Transverse colon (tissue), 4 donors: ENCODE measurements at regions not wholly inside any gene's neighbourhood (a gene's known extent, or its start where the extent isn't known, plus 50 kb on each side); places are given as distances from the start of the nearest gene placed in this dataset.

Experiments
- EP300 ChIP-seq: sonication (generic); formaldehyde crosslinking; IDR thresholded peaks from one replicate; pipeline ENCODE4 v1.6.1; 2017; ENCODE audit warnings: antibody characterized with exemption, low read depth
- POLR2A ChIP-seq: fragments of 450-650 bp; IDR thresholded peaks from one replicate; pipeline ENCODE4 v1.6.1; 2016; ENCODE audit warnings: antibody characterized with exemption, mild to moderate bottlenecking, moderate library complexity
- POLR2AphosphoS5 ChIP-seq, 3 donors: sonication (generic); formaldehyde crosslinking; IDR thresholded peaks; one replicate each; pipeline ENCODE4 v1.6.1; 2016; ENCODE audit warnings: antibody characterized with exemption in 3 of 3
- TF ChIP-seq, protein P1 (sequence below), 5 experiments: fragments of 200-600 bp in 3 of 5; fragments of 450-650 bp in 2 of 5; sonication (generic) in 3 of 5; IDR thresholded peaks; 1 replicate in 2 of 5; 2 replicates in 3 of 5; pipeline ENCODE4 v1.5.1; 2016 to 2017; ENCODE audit warnings: antibody characterized with exemption in 5 of 5, inconsistent platforms in 3 of 5, mild to moderate bottlenecking in 2 of 5, moderate library complexity in 1 of 5

DNA sequence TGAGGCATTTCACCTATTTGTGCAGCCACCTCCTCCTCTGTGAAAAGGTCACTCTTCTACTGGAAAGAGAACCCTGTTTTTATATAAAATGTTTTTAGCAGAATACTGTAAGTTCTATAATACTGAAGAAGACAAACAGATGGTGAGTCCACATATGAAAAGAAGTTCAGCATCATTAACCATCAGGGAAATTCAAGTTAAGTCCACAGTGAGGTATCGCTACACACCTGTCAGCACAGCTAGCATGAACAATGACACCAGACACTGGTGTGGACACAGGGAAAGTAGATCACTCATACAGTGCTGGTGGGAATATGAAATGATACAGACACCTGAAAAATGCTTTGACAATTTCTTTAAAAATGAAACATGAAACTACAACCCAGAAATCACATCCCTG, 133.0 kb downstream of the MAD2L1 start:
- TF ChIP-seq, protein P1, sequence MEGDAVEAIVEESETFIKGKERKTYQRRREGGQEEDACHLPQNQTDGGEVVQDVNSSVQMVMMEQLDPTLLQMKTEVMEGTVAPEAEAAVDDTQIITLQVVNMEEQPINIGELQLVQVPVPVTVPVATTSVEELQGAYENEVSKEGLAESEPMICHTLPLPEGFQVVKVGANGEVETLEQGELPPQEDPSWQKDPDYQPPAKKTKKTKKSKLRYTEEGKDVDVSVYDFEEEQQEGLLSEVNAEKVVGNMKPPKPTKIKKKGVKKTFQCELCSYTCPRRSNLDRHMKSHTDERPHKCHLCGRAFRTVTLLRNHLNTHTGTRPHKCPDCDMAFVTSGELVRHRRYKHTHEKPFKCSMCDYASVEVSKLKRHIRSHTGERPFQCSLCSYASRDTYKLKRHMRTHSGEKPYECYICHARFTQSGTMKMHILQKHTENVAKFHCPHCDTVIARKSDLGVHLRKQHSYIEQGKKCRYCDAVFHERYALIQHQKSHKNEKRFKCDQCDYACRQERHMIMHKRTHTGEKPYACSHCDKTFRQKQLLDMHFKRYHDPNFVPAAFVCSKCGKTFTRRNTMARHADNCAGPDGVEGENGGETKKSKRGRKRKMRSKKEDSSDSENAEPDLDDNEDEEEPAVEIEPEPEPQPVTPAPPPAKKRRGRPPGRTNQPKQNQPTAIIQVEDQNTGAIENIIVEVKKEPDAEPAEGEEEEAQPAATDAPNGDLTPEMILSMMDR (IDR thresholded peaks at IDR 0.05), result no peak
- TF ChIP-seq POLR2AphosphoS5 (IDR thresholded peaks at IDR 0.05), result no peak
- no peak for TF ChIP-seq EP300
- TF ChIP-seq POLR2A, result no peak
